Activated naive CD8-positive, alpha-beta T cell treated with anti-CD3 and anti-CD28 coated beads, Interleukin-2, amount 10 ng/mL, durations not matched to agents 7 days and 5 days (primary cell): ENCODE measurements at regions not wholly inside any gene's neighbourhood (a gene's known extent, or its start where the extent isn't known, plus 50 kb on each side); places are given as distances from the start of the nearest gene placed in this dataset.

Experiments used
- ATAC-seq: fragments of 150-1000 bp; cut with Tn5 transposase; one replicate; pipeline ENCODE4 v1.10.0; 2021; ENCODE audit warnings: low read depth, moderate library complexity
- POLR2A ChIA-PET: fragments of 350-600 bp; sonication (Branson Sonifier 250); formaldehyde crosslinking; loops from one replicate; lab custom pipeline; 2021; ENCODE audit warnings: antibody characterized with exemption; lab: Charles Lee
- DNase-seq: peaks from one replicate; pipeline ENCODE4 v3.0.0; 2021
- H3K27ac Mint-ChIP-seq: one replicate; pipeline ENCODE4 v1.8.0; 2022; ENCODE audit warnings: mild to moderate bottlenecking, mixed read lengths
- H3K27me3 Mint-ChIP-seq: one replicate; pipeline ENCODE4 v1.8.0; 2022; ENCODE audit warnings: mild to moderate bottlenecking, moderate library complexity, mixed read lengths
- H3K36me3 Mint-ChIP-seq: one replicate; pipeline ENCODE4 v1.8.0; 2021; ENCODE audit warnings: mild to moderate bottlenecking, mixed read lengths
- H3K4me1 Mint-ChIP-seq: one replicate; pipeline ENCODE4 v1.8.0; 2021; ENCODE audit warnings: mixed read lengths
- H3K4me3 Mint-ChIP-seq: one replicate; pipeline ENCODE4 v1.8.0; 2022; ENCODE audit warnings: mild to moderate bottlenecking, moderate library complexity, mixed read lengths
- H3K9me3 Mint-ChIP-seq: one replicate; pipeline ENCODE4 v1.8.0; 2021; ENCODE audit warnings: mixed read lengths

- POLR2A ChIA-PET: no interaction called here
- no peaks in the 10 kb centered on the region for H3K4me1 Mint-ChIP-seq
Observed at GRCh38 chr2:15111718-15112117, 449.4 kb downstream of the NBAS start.

GRCh38 chr2:15112216-15112615 is 448.9 kb downstream of the NBAS start:
- ATAC-seq: no peak
- POLR2A ChIA-PET: no interaction called here

More at GRCh38 chr2:15111718-15112117, 449.4 kb downstream of the NBAS start:
- ATAC-seq: no peak
- Mint-ChIP-seq H3K36me3 (peaks cover 7% of the 10 kb centered on the region), H3K9me3 (peaks cover 18% of the 10 kb centered on the region), H3K27ac (no peak overlapping the region), H3K4me3 (no peak overlapping the region), H3K27me3 (peaks cover 2% of the 10 kb centered on the region)
- DNase-seq: no peak

GRCh38 chr2:15115776-15116175 is 445.4 kb downstream of the NBAS start:
- POLR2A ChIA-PET: no interaction called here
- Mint-ChIP-seq H3K27me3 (peaks cover 2% of the 10 kb centered on the region), H3K9me3 (peaks cover 14% of the 10 kb centered on the region), H3K27ac (no peak overlapping the region), H3K4me3 (no peak overlapping the region), H3K4me1 (peaks cover 1% of the 10 kb centered on the region), H3K36me3 (peaks cover 7% of the 10 kb centered on the region)
- DNase-seq: no peak
- ATAC-seq: no peak

More at GRCh38 chr2:15112216-15112615, 448.9 kb downstream of the NBAS start:
- H3K27ac Mint-ChIP-seq: no peak overlapping the region
- peaks cover 2% of the 10 kb centered on the region for H3K27me3 Mint-ChIP-seq
- H3K9me3 Mint-ChIP-seq: peaks cover 18% of the 10 kb centered on the region
- no peaks in the 10 kb centered on the region for H3K4me1 Mint-ChIP-seq
- H3K36me3 Mint-ChIP-seq: peaks cover 7% of the 10 kb centered on the region
- no peak overlapping the region for H3K4me3 Mint-ChIP-seq
- DNase-seq: no peak

DNA sequence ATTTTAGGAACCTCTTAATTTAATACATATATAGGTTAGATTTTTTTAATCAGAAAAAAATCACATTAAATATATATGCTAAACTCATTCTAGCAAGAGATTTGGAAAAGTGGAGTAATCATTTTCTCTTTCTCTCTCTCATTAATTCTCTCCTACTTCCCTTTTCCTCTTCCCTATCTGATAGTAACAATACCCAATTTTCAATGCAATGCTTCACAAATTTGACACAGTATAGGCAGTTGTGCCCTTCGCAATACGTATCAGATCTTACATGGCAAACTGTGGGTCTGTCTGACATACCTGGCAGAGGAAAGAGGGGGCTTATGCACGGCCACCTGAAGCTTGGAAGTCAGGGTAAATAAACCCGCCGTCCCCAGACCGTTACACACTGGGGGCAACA is 444.3 kb downstream of the NBAS start:
- peaks cover 7% of the 10 kb centered on the region for H3K36me3 Mint-ChIP-seq
- peaks cover 10% of the 10 kb centered on the region for H3K9me3 Mint-ChIP-seq
- H3K4me3 Mint-ChIP-seq: no peak overlapping the region
- no peak overlapping the region for H3K27ac Mint-ChIP-seq
- POLR2A ChIA-PET: no interaction called here
- DNase-seq (no peak), ATAC-seq (no peak)
- H3K4me1 Mint-ChIP-seq: peaks cover 4% of the 10 kb centered on the region
- H3K27me3 Mint-ChIP-seq: peaks cover 2% of the 10 kb centered on the region
